Dermis blood vessel endothelial cell (primary cell): ENCODE measurements at regions not wholly inside any gene's neighbourhood (a gene's known extent, or its start where the extent isn't known, plus 50 kb on each side); places are given as distances from the start of the nearest gene placed in this dataset.

Experiments
- DNase-seq: peaks from one replicate; pipeline ENCODE4 v3.0.0; 2010

DNA sequence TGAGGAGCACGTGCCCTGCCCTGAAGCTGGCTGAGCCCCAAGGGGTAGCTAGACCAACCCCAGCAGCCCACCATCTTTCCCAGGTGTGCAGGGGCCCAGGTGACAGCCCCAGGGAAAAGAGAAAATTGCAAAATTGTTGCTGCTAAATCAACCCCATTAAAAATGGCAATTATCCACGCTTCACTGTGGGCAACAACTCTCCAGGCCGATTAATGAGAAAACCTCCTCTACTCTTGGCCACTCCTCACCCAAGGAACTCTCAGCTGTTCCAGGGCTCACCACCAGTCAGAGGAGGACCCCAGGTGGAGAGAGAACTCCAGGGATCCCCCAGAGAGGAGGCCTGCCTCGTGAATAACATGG, 516.1 kb upstream of the MGMT start:
- no peak for DNase-seq

DNA sequence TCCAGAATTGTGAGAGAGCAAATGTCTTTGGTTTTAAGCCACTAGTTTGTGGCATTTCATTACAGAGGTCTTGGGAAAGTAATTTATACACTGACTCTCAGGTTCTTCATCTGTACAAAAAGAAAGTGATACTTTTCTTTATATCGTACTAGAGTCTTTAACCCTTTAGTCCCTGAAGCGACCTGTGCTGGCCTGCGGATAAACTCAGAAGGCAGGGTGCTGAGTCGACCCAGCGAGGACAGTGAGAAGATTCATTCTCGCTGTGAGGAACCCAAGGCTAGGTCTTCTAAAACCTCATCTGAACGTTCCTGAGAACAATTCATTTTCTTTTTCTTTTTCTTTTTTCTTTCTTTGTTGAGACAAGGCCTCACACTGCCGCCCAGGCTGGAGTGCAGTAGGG, 514.2 kb upstream of the MGMT start:
- no peak for DNase-seq

DNA sequence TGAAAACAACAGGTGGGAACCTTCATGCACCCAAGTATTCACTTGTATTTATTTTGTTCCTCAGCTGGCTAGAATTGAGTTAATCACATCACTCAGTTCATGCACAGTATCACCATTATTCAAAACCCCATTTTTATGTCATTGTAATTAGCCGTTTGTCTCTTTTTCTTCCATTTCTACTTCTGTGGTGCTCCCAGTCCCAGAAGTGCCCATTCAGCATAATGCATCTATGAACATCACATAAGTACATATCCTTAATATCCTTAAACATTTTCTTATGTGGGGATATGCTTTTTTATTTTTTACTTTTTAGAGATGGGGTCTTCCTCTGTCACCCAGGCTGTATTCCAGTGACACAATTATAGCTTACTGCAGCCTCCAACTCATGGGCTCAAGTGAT, 510.9 kb upstream of the MGMT start:
- DNase-seq = no peak

DNA sequence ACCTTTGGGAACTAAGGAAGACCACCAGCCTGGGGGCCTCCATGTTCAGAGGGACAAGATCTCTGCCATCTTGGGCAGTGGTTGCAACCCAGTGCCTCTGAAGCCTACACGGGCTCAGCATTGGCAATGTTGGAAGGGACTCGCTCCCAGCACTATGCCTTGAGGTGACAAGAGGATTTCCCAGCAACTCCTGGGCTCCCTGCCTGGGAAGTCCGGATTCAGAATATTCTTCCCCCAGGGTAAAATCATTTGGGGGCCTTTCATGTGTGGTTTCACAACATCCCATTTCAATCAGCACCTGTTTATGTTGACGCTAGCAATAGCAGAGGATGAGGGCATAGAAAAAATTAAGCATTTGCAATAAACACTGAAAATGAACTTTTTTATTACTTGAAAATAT, 509.8 kb upstream of the MGMT start:
- no peak for DNase-seq

DNA sequence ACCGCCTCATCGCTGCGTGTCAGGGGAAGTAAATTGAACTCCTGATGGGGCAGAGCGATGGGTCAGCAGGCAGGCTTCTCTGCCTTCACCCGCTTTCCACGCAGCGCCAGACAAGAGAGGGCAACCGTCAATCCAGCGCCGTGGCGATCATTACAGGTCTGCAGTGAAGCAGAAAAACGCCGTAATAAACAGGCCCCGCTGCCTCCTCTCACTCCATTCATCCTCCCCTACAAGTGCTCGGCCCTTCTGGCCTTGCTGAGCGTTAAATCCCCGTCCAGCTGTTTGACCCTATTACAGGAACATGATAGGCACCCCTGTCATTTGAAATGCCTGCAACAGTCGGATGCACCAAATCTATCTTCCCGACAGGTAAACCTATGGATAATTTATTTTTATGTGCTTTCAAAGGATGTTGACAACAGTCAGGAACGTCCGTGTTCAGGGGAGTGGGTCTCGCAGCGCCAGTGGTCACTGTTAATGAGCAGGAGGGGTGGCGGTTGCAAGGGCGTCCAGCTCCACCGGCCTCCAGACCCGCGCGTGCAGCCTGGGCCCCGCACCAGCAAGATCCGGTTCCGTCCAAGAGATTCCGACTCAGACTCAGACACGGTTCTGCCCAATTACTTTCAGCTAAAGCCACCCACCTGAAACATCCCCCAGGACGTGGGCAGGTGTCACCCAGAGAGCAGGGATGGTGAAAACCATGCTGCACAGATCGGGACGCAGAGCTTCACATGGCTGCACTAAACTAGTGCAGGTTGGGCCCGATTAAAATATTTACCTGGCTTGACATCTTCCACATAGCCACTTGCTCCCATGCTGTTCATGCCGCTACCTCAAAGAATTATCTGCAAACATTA, 508.0 kb upstream of the MGMT start:
- no peak for DNase-seq

DNA sequence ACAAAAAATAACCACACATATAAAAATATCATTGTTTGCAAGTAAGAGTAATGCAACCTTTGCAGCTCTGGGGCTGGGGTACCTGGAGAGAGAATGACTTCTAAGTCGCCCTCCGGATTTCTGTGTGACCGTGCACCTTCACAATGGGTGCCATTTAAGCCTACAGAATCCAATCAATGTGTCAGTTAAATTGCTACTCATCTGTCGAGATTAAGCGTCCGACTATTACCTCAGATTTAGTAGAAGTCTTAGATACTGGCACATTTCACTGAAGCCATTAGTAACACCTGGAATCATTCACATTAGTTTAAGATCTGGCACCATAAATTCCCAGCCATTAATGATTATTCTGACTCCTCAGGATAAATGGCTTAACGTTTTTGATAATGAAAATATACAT, 507.3 kb upstream of the MGMT start:
- DNase-seq = no peak

DNA sequence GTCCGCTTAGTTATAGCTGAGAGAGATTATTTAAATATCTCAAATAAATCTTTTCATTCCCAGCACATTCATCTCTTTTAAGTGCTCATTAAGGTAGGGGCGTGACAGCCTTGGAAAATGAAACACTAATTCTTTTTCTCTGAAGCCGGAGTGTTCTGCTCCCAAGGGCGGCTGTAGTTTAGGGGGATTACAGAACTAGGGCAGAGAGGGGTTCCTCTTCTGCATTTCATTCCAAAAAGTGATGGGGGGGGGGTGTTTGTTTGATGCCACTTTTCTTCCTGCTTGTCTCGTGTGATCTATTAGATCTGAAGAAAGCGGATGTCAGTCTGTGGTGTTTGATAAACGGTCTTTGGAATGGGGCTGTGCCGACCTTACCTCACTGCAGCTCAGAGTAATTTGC, 506.5 kb upstream of the MGMT start:
- DNase-seq = no peak

DNA sequence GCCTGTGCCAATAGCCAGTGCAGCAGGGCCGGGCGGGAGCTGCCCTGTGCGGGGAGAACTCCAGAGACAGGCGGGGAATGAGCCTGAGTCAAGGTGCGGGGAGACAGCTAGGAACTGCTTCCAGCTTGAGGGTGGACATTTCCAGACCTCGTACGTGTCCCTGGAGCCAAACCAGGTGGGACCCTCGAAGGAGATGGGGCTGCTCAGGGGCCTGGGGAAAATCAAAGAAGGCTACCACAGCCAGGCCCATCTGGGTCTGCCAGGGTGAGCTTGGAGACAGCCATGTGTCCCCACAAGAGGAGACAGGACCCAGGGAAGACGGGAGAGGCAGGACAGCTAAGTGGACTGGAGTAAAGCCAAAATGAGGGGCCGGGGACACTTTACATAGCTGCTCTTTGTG, 504.9 kb upstream of the MGMT start:
- DNase-seq = no peak

DNA sequence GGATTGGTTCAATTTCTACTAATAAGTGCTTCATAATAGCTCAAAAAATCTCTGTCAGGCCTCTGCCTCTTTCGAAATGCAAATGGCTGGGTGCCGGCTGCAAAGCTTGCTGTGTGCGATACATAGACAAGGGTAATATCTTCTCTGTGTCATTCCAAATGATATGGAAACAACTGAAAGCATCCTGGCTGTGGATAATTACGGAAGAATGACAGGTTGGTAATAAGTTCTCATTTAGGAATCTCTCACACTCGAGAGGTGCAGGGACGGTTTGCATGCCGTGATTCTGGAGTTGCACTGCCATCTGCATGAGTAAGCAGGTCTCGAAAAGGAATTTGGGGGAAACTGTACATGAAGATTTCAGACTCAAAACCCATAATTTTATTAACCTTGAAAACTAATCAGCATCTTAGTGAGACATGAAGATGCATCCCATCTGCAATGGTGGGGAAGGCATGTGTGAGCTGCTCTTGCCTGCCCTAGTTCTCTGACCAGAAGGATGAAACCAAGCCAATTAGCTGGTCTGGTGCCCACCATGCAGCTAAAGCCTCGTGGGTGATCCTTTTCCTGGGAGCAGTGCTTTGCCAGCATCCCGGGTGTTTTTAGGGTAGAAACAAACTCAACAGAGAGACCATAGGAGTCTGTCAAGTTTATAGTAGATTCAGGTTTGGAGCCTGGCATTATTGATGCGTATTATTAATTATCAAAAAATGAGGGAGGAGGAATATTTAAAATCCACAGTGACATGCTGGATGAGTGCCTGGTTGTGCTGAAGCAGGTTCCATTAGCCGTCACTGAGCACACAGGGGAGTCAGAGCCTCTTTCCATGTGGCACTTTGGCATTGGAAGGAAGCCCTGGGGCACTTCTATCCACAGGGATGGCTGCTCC, 503.6 kb upstream of the MGMT start:
- no peak for DNase-seq

DNA sequence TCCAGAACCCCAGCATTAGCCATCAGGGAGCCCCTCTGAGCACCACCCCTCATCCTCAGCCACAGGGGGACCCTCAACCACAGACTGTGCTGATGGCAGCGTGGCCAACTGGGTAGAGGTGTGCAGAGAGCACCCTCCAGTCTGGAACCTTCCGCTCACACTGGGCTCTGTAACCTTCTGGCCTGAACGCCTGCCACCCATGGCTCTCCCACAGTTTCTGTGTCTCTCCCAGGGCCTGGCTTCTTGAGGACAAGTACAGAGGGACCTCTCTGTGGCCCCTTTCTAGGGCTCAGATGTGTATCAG, 503.0 kb upstream of the MGMT start:
- DNase-seq = no peak

DNA sequence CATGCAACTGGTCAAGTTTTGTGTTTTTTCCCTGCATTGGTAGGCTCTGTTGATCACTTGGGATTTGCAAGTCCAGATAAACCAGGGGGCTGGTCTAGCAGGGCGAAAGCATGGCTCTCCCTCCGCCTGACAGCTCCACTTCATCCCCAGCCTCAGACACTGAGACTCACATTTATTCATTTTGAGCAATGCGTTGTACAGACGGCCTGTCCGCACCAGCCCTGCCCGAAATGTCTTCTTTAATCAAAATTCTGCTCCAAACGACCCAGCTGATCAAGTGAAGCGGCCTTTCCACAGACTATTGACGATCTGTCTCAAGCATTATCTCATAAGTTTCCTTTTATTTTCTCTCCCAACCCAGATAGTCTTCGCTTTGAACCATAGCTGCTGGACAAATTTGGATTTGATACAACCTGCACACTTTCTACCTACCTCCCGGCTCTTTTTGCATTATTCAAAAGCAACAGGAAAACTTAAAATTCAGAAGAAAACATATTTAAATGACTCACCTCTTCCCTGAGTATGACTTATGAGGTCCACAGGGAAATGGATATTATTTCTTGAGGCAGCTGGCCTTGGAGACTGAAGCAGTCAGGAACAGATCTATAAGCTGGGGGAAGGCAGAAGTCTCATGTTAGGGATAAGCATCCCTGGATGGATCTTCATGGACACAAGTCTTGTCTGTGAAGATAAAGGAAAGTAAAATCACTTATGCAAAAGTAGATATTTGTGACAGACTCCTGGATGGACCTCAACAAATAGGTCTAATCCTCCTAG, 498.9 kb upstream of the MGMT start:
- no peak for DNase-seq

DNA sequence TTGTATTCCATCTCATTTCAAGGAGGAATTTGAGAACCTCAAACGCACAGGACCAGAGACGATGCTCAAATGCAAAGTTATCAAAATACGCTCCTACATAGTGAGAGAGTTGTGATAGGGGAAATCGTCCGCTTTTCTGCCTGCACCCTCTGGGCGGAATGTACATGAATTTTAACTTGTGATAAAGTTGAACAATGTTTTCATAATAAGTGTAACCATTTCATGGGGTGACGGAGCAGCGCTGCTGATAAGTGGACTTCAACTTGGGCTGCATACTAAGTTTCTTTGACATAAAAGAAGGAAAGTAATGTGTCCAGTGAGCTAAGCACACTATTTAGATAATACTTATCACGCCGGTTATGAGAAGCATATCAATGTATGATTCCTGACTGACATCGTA, 497.5 kb upstream of the MGMT start:
- DNase-seq = no peak

DNA sequence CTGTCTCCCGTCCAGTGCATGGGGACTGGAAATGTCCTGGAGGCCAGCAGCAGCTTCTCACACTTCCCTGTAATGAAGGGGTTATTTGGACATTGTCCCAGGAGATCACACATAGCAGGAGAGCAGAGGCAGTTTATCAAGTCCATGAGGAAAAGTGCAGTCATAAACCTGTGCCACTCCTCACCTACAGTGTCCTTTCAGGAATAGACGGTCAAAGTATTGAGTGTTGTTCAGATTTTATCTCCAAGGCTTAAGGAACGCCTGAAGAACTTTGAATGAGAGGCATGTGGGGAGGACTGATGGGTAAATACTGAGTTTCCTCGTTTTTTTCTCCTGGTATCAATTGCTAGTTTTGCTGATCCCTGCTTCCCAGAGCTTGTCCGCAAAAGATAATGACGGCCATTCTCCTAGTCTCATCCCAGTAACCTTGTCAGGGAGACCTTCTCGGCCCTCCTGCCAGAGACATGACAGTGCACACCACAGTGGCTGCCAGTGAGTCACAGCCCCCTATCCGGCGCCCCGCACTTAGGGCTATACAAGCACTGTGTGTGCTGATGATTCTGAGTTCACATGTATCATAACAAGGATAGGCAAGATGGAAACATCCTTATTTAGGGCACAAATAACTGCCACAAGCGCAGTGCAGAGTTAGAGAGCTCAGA, 495.5 kb upstream of the MGMT start:
- no peak for DNase-seq

DNA sequence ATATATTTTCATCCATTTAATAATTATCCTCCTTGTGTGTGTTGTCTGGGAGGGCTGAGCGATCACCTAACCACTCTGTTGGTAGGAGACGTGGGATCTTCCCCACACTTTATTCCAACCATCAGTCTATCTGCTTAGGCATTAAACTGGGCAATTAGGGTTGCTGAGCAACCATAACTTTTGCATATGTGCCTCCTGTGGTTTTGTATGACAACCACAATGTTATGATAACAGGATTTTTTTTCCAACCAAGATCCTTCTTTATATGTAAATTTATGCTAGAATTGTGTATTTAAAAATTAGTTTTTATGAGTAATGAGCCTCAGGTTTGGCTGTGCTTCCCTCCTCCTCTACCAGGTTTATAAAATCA, 495.0 kb upstream of the MGMT start:
- no peak for DNase-seq

DNA sequence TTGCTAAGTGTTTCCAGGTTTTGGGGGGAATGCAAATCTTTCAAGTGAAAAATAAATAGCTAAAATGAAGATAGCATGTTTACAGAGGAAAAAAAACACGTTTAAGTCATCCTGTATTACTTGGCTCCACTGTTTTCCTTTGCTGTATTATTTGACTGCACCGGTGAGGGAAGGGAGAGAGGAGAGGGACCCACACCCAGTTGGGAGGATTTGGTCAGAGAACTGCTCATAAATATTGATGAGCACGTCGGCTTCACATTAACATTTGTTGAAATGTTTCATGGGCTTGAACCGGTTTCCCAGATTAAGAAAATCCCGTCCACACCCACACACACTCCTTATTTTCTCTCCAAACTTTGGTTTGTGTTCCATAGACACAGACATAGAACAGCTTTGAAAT, 493.8 kb upstream of the MGMT start:
- DNase-seq = no peak

DNA sequence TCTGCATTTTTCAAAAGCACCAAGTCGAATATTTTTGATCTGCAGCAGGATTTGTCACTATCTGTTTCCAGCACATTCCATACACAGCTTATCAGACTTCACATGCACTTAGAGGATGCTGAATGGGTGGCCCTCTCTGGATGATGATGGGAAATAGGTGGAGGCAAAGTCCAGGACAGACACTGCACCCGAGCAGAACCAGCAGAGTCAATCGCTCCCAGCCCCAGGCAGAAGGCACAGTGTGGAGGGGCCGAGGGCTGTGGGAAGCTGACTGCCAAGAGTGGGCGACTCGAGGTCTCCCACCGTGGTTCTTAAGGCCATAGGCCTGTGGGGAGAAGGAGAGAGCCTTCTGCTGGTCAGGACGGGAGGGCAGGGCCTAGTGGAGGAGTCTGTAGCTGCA, 490.2 kb upstream of the MGMT start:
- DNase-seq = no peak

DNA sequence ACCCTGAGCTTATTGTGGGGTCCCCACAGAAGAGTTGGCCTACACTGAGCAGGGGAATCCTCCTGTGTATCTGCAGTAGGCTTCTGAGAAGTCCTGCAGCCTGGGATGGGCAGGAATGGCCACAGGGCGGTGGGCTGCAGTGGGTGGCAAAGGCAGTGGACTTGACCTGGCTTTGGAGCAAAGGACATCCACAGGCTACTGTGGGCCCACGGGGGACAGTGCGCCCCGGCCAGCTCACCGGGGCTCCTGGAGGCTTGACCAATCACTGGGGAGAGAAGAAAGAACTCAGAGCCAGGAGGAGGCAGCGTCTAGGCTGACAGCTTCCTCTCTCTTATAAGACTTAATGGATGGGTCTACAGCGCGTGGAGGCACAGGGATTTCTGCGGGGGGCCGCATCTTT, 488.8 kb upstream of the MGMT start:
- no peak for DNase-seq

DNA sequence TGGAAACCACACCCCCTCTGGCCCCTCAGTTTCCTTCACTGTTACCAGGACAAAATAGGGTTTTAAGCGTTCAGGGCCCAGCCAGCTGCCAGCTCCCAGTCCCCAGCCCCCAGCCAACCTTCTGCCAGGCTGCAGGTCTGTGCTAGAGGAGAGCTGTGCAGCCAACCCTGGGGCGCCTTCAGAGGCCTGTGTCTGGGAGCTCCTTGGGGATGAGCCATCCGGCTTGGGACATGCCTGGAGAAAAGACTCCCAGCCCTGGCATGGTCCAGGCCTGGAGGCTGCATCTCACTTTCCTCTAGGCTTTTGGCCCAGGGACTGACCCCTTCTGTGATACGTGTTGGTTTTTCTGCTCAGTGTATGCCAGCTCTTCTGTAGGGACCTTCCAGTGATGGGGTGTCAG, 487.6 kb upstream of the MGMT start:
- DNase-seq = no peak

DNA sequence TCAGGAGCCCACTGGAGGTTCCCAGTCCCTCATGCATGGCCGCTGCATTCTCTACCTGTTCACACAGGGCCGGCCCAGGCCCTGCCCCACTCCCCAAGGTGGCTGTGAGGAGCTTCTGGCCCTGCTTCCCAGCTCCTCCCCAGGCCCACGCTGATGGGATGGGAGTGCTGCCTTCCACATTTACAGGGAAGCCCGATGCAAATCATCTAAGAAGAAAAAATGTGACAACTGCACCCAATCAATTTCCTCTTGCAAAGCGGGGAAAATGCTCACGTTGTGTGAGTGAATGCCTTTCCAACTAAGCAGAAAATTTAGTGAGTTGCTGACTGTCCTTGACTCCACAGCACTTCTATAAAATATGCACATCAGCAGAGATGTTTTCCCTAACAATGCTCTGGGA, 485.8 kb upstream of the MGMT start:
- DNase-seq = no peak

DNA sequence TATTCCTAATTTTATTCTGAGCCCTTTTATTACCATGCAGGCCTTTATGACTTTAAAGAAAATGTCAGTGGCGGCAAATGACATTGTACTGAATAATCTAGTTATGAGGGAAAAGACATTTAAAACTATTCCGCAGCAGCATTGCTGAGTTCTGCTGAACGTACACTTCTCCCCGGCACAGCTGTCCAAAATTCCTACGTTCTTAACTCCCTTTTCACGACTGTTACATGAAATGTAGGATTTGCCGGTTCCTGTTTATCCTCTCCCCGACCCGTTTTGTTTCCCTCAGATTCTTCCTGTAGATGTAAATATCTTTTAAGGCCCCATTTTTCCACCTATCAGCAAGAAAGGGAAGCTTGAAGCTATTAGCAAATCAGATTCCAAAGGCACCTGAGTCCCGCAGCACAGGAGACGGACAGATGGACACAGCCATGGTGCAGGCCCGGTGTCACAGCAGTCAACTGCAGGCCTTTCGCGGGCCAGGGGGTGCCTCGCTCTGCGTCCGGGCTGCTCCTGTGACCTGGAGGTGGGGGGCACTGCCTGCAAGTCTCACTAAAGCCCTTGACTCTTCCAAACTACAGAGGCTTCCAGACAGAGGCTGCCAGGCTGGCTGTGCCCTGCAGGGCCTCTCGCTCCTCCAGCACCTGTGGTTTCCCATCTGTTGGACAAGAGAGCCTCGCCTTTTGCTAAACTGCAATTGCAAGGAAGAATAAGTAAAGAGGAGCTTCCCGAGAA, 485.0 kb upstream of the MGMT start:
- no peak for DNase-seq

DNA sequence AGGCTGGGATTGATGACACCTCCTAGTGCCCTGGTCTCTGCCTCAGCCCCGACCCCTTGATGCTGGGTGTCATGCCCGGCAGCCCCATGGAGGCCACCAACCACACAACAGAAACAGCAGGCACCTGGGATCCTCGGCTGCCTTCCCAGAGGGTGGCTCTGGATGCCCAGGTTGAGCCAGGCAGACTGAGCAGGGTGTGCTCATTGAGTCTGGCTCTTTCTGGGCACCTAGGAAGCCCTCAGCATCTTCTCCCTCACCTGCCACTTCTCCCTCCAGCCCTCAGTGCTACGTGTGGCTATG, 484.5 kb upstream of the MGMT start:
- DNase-seq = no peak

DNA sequence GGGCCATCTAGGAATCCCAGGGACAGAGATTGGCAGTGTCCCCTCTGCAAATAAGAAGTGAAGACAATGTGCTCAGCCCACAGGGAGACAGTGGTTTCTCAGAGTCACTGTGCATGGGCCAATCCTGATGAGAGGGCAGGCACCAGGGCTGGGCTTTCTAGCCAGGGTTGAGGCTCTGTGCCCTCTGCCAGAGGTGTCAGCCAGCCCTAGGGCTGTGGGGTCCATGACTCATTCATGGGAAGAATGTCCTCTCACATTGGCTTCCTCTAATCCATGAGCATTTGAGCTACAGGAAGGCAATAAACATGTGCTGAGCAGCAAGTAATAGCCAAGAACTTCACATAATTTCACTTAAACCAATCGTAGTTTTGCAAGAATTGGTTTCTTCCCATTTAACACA, 482.0 kb upstream of the MGMT start:
- no peak for DNase-seq

DNA sequence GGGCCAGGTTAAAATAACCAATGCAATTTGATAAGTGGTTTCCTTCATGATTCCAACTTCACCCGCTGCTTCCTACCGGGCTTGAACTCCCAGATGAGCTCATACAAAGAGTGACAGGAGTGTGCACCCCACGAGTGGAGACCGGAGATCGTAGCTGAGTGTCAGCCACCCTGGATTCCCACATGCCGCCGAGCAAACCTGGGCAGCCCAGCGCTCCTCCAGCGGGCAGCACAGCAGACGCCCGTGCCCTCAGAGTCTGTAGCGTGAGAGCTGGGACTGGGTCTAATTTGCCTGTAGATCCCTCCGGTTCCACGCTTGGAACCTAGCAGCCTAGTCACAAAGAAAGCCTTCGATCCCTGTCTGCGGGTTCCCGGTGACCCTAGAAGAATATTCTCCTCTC, 476.1 kb upstream of the MGMT start:
- no peak for DNase-seq
